ENCODE measurements at regions not wholly inside any gene's neighbourhood (a gene's known extent, or its start where the extent isn't known, plus 50 kb on each side); places are given as distances from the start of the nearest gene placed in this dataset.

DNA sequence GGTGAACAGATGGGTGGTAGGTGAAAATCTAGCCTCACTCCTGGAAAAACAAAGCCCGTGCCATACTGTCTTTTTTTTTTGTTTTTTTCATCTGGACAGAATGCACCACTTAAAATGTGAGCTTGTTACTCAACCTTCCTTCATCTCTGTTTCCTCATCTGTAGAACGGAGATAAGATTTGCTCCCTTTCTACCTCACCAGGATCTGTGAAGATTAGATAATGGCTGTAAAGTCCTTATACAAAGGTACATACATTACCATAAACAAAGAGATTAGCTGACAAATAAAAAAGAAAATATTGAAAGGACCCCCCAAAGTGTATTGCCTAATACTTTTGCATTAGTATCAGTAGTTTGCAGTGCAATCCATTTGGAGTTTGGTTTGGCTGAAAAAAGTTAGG, 75.4 kb upstream of the ZEB2 start:
- ATAC-seq (ENCODE audit: low read depth) = no peak
- CTCF ChIA-PET = no interaction called here
- peak overlapping the region; percentile 56 for H3K4me3 Mint-ChIP-seq
- H3K4me1 Mint-ChIP-seq = peaks cover 35% of the 10 kb centered on the region
- POLR2A ChIA-PET = interaction anchor here (1.7 kb wide), 1 partner anchor 10 kb away, joined by 7 read pairs; no protein-coding TSS in a partner anchor
- TF ChIP-seq, protein P1, sequence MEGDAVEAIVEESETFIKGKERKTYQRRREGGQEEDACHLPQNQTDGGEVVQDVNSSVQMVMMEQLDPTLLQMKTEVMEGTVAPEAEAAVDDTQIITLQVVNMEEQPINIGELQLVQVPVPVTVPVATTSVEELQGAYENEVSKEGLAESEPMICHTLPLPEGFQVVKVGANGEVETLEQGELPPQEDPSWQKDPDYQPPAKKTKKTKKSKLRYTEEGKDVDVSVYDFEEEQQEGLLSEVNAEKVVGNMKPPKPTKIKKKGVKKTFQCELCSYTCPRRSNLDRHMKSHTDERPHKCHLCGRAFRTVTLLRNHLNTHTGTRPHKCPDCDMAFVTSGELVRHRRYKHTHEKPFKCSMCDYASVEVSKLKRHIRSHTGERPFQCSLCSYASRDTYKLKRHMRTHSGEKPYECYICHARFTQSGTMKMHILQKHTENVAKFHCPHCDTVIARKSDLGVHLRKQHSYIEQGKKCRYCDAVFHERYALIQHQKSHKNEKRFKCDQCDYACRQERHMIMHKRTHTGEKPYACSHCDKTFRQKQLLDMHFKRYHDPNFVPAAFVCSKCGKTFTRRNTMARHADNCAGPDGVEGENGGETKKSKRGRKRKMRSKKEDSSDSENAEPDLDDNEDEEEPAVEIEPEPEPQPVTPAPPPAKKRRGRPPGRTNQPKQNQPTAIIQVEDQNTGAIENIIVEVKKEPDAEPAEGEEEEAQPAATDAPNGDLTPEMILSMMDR (IDR thresholded peaks at IDR 0.05) = no peak
- intact Hi-C loops (cut with micrococcal nuclease) = no loop called here
- no peak for DNase-seq
- no peaks in the 10 kb centered on the region for H3K27me3 Mint-ChIP-seq
- H3K9me3 Mint-ChIP-seq = no peaks in the 10 kb centered on the region
- H3K27ac Mint-ChIP-seq = no peak overlapping the region
- H3K36me3 Mint-ChIP-seq (ENCODE audit: low read depth) = no peaks in the 10 kb centered on the region

DNA sequence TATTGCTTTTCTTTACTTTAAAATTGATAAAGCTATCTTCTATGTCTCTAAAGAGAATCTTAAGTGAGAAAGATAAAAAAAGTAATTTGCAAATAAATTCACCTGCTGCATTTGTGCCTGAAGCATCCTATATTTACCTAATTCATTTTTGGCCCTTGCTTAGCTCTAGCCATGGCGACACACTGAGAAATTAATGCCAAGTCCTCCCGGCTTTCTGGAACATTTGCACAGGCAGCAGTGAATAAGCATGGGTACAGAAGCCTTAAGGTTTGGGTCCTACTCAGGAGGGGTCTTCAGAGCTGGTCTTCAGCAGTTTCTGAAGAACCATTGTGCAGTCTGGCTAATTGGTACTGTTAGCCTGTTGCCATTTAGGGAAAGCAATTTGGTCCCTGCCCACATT, 73.9 kb upstream of the ZEB2 start:
- POLR2A ChIA-PET = no interaction called here
- no peak overlapping the region for H3K27ac Mint-ChIP-seq
- DNase-seq = no peak

DNA sequence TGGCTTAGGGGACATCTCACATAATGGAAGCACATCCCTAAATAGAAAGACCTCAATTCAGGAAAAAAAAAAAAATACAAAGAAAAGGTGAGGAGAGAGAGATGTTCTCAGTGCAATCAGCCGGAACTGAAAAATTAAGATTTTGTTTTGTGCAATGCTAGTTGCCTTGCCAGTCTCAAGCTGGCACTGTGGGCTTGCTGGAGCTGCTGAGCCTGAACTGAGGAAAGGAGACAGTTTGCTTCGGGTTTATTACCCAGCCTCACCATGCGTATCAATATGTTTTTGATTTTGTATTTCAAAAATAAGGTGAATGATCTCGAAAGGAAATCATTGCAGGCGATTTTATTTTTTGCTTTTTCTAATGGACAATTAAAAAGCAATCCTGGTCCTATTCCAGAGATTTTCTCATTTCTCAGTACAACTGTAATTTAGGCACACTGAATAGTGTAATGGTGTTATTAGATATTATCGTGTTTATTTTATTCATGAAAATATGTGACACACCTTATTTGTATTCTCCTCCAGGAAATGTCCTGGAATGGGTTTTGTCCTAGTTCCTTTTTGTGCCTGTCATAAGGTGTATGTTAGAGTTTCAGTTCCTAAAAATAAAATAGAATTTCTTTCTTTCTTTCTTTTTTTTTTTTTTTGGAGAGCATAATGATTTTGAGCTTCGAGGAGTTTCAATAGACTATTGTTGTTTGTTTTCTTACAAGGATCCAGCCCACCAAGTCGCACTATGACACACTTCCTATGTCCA, 72.8 kb upstream of the ZEB2 start:
- ChIA-PET POLR2A (interaction anchor here (0.6 to 0.7 kb wide), 2 partner anchors 31 to 145 kb away, joined by 3 read pairs; no protein-coding TSS in a partner anchor), CTCF (no interaction called here)
- Mint-ChIP-seq H3K9me3 (no peaks in the 10 kb centered on the region), H3K27me3 (no peaks in the 10 kb centered on the region), H3K4me1 (peaks cover 33% of the 10 kb centered on the region), H3K4me3 (no peak overlapping the region), H3K27ac (no peak overlapping the region), H3K36me3 (ENCODE audit: low read depth) (no peaks in the 10 kb centered on the region)
- intact Hi-C loops (cut with micrococcal nuclease) = no loop called here
- ATAC-seq (ENCODE audit: low read depth) (no peak), DNase-seq (no peak)
- TF ChIP-seq, protein P1 (IDR thresholded peaks at IDR 0.05) = no peak

More for the DNA sequence above, 73.9 kb upstream of the ZEB2 start:
- intact Hi-C loops (cut with micrococcal nuclease) = no loop called here
- CTCF ChIA-PET = interaction anchor here (0.7 kb wide), 1 partner anchor 10 kb away, joined by 3 read pairs; no protein-coding TSS in a partner anchor
- peaks cover 35% of the 10 kb centered on the region for H3K4me1 Mint-ChIP-seq
- TF ChIP-seq, protein P1 (IDR thresholded peaks at IDR 0.05) = no peak
- no peaks in the 10 kb centered on the region for H3K9me3 Mint-ChIP-seq
- no peak for ATAC-seq (ENCODE audit: low read depth)
- H3K4me3 Mint-ChIP-seq = no peak overlapping the region
- no peaks in the 10 kb centered on the region for H3K27me3 Mint-ChIP-seq
- H3K36me3 Mint-ChIP-seq (ENCODE audit: low read depth) = no peaks in the 10 kb centered on the region

DNA sequence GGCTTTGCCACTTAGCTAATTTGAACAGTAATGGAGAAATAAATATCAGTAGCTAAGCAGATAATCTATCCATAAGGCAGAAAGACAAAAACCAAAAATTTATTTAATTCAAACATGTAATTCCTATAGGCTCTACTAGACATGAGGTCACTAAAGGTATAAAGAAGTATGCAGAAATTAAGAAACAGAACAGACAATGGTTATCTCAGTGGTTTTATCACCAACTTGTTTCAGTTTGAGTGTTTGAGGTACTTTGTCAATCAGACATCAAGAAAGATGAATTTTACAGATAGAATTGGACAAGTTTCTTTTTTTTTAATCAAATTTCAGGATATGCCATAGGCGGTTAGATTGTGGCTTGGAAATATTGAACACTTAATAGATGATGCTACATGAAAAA, 67.4 kb upstream of the ZEB2 start:
- Mint-ChIP-seq H3K4me3 (no peak overlapping the region), H3K27ac (no peak overlapping the region), H3K9me3 (no peaks in the 10 kb centered on the region), H3K4me1 (peaks cover 27% of the 10 kb centered on the region), H3K36me3 (ENCODE audit: low read depth) (no peaks in the 10 kb centered on the region), H3K27me3 (no peaks in the 10 kb centered on the region)
- ChIA-PET CTCF (interaction anchor here (1.4 kb wide), 1 partner anchor 1165 kb away, joined by 4 read pairs; no protein-coding TSS in a partner anchor), POLR2A (interaction anchor here (0.6 kb wide), 2 partner anchors 79 to 138 kb away, joined by 3 to 4 read pairs; no protein-coding TSS in a partner anchor)
- DNase-seq (no peak), ATAC-seq (ENCODE audit: low read depth) (no peak)
- intact Hi-C loops (cut with micrococcal nuclease) = no loop called here
- TF ChIP-seq, protein P1 (IDR thresholded peaks at IDR 0.05) = no peak

DNA sequence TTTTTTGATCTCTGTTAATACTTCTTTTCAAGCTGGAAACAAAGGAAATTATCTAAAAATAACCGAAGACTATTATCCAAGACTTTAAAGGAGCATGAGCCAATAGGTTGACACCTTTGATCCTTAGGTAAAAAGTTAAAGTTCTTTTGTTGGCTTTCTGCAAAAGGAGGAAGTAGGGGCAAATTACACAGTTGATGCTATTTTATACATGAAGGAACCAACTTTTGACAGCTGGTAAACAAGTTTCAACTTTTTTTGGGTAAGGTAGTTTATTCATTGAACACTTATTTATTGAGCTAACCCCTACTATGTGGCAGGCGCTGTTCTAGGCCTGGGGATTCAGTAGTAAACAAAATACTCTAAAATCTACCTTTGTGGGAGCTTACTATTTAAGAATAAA, 66.6 kb upstream of the ZEB2 start:
- Mint-ChIP-seq H3K9me3 (no peaks in the 10 kb centered on the region), H3K4me3 (no peak overlapping the region), H3K27ac (no peak overlapping the region), H3K36me3 (ENCODE audit: low read depth) (no peaks in the 10 kb centered on the region), H3K4me1 (peaks cover 31% of the 10 kb centered on the region), H3K27me3 (no peaks in the 10 kb centered on the region)
- CTCF ChIA-PET = interaction anchor here (1.4 kb wide), 1 partner anchor 1166 kb away, joined by 4 read pairs; no protein-coding TSS in a partner anchor
- TF ChIP-seq, protein P1 (IDR thresholded peaks at IDR 0.05) = no peak
- intact Hi-C loops (cut with micrococcal nuclease) = no loop called here
- DNase-seq (no peak), ATAC-seq (ENCODE audit: low read depth) (no peak)
- POLR2A ChIA-PET = interaction anchor here (0.6 kb wide), 1 partner anchor 137 kb away, joined by 4 read pairs; no protein-coding TSS in a partner anchor
